ENCODE measurements at regions not wholly inside any gene's neighbourhood (a gene's known extent, or its start where the extent isn't known, plus 50 kb on each side); places are given as distances from the start of the nearest gene placed in this dataset.

- TF ChIP-seq POLR2A (IDR thresholded peaks at IDR 0.05) (no peak), CTCF (IDR thresholded peaks at IDR 0.05) (no peak)
Observed at GRCh38 chr18:78607221-78607620, 372.4 kb upstream of the SALL3 start.
